HEK293T (cell line): ENCODE measurements at regions not wholly inside any gene's neighbourhood (a gene's known extent, or its start where the extent isn't known, plus 50 kb on each side); places are given as distances from the start of the nearest gene placed in this dataset.

Experiments
- CTBP1 ChIP-seq: fragments of 450-650 bp; IDR thresholded peaks from 2 replicates; pipeline ENCODE4 v1.6.1; 2016; ENCODE audit warnings: borderline replicate concordance
- ELF4 ChIP-seq: fragments of 450-650 bp; IDR thresholded peaks from 2 replicates; pipeline ENCODE4 v1.6.1; 2017; ENCODE audit warnings: antibody characterized with exemption
- FOXM1 ChIP-seq: fragments of 450-650 bp; IDR thresholded peaks from 2 replicates; pipeline ENCODE4 v1.6.1; 2017; ENCODE audit warnings: mild to moderate bottlenecking, borderline replicate concordance
- HDGF ChIP-seq: fragments of 450-650 bp; IDR thresholded peaks from 2 replicates; pipeline ENCODE4 v1.6.1; 2017; ENCODE audit warnings: antibody characterized with exemption, borderline replicate concordance
- NFRKB ChIP-seq: fragments of 450-650 bp; IDR thresholded peaks from 2 replicates; pipeline ENCODE4 v1.6.1; 2016; ENCODE audit warnings: mild to moderate bottlenecking, moderate library complexity
- SP1 ChIP-seq: fragments of 450-650 bp; IDR thresholded peaks from 2 replicates; pipeline ENCODE4 v1.6.1; 2017
- SUZ12 ChIP-seq: fragments of 450-650 bp; IDR thresholded peaks from 2 replicates; pipeline ENCODE4 v1.6.1; 2016; ENCODE audit warnings: mild to moderate bottlenecking
- TARDBP ChIP-seq: fragments of 450-650 bp; IDR thresholded peaks from 2 replicates; pipeline ENCODE4 v1.6.1; 2016

- no peak for TF ChIP-seq TARDBP
- no peak for TF ChIP-seq CTBP1
- no peak for TF ChIP-seq SUZ12
- TF ChIP-seq HDGF = no peak
- TF ChIP-seq FOXM1 = no peak
- no peak for TF ChIP-seq NFRKB
- TF ChIP-seq ELF4 = no peak
- no peak for TF ChIP-seq SP1
Measured at GRCh38 chr20:21614980-21615379, 90.5 kb upstream of the PAX1 start.
